ENCODE measurements at regions not wholly inside any gene's neighbourhood (a gene's known extent, or its start where the extent isn't known, plus 50 kb on each side); places are given as distances from the start of the nearest gene placed in this dataset.

DNA sequence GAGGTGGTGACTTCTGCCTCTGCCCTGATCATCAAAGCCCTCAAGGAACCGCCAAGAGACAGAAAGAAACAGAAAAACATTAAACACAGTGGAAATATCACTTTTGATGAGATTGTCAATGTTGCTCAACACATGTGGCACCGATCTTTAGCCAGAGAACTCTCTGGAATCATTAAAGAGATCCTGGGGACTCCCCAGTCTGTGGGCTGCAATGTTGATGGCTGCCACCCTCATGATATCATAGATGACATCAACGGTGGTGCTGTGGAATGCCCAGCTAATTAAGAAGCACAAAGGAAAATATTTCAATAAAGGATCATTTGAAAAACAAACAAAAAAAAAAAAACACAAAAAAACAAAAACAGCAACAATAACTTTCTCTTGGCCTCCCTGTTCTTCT lies 59.5 kb upstream of the TOMM7 start:
- TF ChIP-seq, protein P1, sequence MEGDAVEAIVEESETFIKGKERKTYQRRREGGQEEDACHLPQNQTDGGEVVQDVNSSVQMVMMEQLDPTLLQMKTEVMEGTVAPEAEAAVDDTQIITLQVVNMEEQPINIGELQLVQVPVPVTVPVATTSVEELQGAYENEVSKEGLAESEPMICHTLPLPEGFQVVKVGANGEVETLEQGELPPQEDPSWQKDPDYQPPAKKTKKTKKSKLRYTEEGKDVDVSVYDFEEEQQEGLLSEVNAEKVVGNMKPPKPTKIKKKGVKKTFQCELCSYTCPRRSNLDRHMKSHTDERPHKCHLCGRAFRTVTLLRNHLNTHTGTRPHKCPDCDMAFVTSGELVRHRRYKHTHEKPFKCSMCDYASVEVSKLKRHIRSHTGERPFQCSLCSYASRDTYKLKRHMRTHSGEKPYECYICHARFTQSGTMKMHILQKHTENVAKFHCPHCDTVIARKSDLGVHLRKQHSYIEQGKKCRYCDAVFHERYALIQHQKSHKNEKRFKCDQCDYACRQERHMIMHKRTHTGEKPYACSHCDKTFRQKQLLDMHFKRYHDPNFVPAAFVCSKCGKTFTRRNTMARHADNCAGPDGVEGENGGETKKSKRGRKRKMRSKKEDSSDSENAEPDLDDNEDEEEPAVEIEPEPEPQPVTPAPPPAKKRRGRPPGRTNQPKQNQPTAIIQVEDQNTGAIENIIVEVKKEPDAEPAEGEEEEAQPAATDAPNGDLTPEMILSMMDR (IDR thresholded peaks at IDR 0.05) = no peak
- no peak for TF ChIP-seq EZH2 (IDR thresholded peaks at IDR 0.05; ENCODE audit: borderline replicate concordance, insufficient read depth, low read depth, low read length, poor library complexity, severe bottlenecking)

All from B cell (primary cell).